K562 (cell line): ENCODE measurements at regions not wholly inside any gene's neighbourhood (a gene's known extent, or its start where the extent isn't known, plus 50 kb on each side); places are given as distances from the start of the nearest gene placed in this dataset.

Source experiments
- ARHGAP35 ChIP-seq: fragments of 450-650 bp; IDR thresholded peaks from 2 replicates; pipeline ENCODE4 v1.6.1; 2018; ENCODE audit not compliant: partially characterized antibody
- BDP1 ChIP-seq: IDR thresholded peaks from 3 replicates; pipeline ENCODE4 v1.6.1; 2011; ENCODE audit not compliant: insufficient read length, insufficient read depth
- CBX5 ChIP-seq: IDR thresholded peaks from 2 replicates; pipeline ENCODE4 v1.6.1; 2014; ENCODE audit warnings: low read depth, borderline replicate concordance
- FOXJ3 ChIP-seq: sonication (generic); formaldehyde crosslinking; IDR thresholded peaks from 2 replicates; pipeline ENCODE4 v1.4.0; 2020; ENCODE audit warnings: mild to moderate bottlenecking, missing genetic modification reagents
- GABPA ChIP-seq: fragments of 200-800 bp; sonication (Bioruptor generic); conservative IDR thresholded peaks from 2 replicates; pipeline ENCODE4 v1.6.1; 2016; ENCODE audit warnings: low read depth, missing genetic modification characterization, missing compliant biosample characterization
- NR3C1 ChIP-seq: sonication (generic); formaldehyde crosslinking; IDR thresholded peaks from 2 replicates; pipeline ENCODE4 v1.8.1; 2022; ENCODE audit warnings: missing genetic modification reagents
- POLR2A ChIP-seq: fragments of 450-650 bp; conservative IDR thresholded peaks from 2 replicates; pipeline ENCODE4 v1.6.1; 2016
- TEAD4 ChIP-seq, 2 experiments: sonication (generic) in 1 of 2; formaldehyde crosslinking in 1 of 2; IDR thresholded peaks; 2 replicates each; pipeline versions ENCODE4 v1.6.1 to v1.8.0; 2012 to 2022; ENCODE audit warnings: borderline replicate concordance in 1 of 2, inconsistent platforms in 1 of 2, low read length in 1 of 2, mild to moderate bottlenecking in 1 of 2, missing genetic modification reagents in 1 of 2
- ZNF212 ChIP-seq: fragments of 450-650 bp; formaldehyde crosslinking; IDR thresholded peaks from 2 replicates; pipeline ENCODE4 v1.4.0; 2020; ENCODE audit warnings: mild to moderate bottlenecking
- ZNF384 ChIP-seq: IDR thresholded peaks from 2 replicates; pipeline ENCODE4 v1.6.1; 2012; ENCODE audit warnings: low read depth, low read length, improper control_type of control experiment
- TF ChIP-seq, protein P1 (sequence below), 2 experiments: fragments of 450-650 bp in 1 of 2; sonication (generic) in 1 of 2; formaldehyde crosslinking; conservative IDR thresholded peaks; 2 replicates each; pipeline versions ENCODE4 v1.4.0 to v1.8.1; 2020 to 2022; ENCODE audit warnings: mild to moderate bottlenecking in 1 of 2, missing genetic modification reagents in 1 of 2

DNA sequence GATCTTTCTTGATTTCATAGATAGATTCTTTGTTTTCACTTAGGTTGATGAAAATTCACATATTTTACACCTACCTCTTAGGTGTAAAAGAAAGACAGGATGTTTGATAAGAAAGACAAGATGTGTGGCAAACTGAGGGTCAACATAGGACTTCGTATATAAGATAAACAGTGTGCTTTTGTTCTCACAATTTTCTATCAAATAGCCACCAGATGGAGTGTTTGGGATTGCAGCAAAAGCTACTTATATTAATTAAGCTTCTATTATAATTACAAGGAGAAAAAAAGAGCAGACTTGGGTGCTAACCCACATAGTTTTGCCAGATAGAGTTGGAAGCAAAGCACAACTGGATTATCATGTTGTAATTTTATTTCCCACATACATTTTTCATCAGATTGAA lies 232.9 kb downstream of the CDH7 start:
- TF ChIP-seq, protein P1, sequence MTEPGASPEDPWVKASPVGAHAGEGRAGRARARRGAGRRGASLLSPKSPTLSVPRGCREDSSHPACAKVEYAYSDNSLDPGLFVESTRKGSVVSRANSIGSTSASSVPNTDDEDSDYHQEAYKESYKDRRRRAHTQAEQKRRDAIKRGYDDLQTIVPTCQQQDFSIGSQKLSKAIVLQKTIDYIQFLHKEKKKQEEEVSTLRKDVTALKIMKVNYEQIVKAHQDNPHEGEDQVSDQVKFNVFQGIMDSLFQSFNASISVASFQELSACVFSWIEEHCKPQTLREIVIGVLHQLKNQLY (CRISPR knock-in tag; conservative IDR thresholded peaks at IDR 0.05) = no peak
- no peak for TF ChIP-seq POLR2A
- no peak for TF ChIP-seq CBX5
- no peak for TF ChIP-seq ARHGAP35
- TF ChIP-seq BDP1 = no peak
- no peak for TF ChIP-seq GABPA
- no peak for TF ChIP-seq TEAD4 (IDR thresholded peaks at IDR 0.05; ENCODE audit: low read length)
- no peak for TF ChIP-seq TEAD4 (CRISPR knock-in tag; IDR thresholded peaks at IDR 0.05; ENCODE audit: borderline replicate concordance)
- TF ChIP-seq ZNF384 = no peak
- TF ChIP-seq NR3C1 = no peak
- TF ChIP-seq ZNF212 (CRISPR knock-in tag) = no peak
- TF ChIP-seq FOXJ3 (CRISPR knock-in tag) = no peak
